B cell (primary cell): ENCODE measurements at regions not wholly inside any gene's neighbourhood (a gene's known extent, or its start where the extent isn't known, plus 50 kb on each side); places are given as distances from the start of the nearest gene placed in this dataset.

ENCODE experiments used
- ATAC-seq: fragments of 200-7000 bp; cut with Tn5 transposase; one replicate; pipeline ENCODE4 v1.10.0; 2021; ENCODE audit warnings: low read depth, mild to moderate bottlenecking, moderate number of reproducible peaks, moderate library complexity
- CTCF ChIA-PET: fragments of 350-600 bp; sonication (Branson Sonifier 250); formaldehyde crosslinking; loops from one replicate; lab custom pipeline; 2021; ENCODE audit warnings: antibody characterized with exemption, inconsistent platforms; lab: Charles Lee
- POLR2A ChIA-PET: fragments of 350-600 bp; sonication (Branson Sonifier 250); formaldehyde crosslinking; loops from one replicate; lab custom pipeline; 2021; ENCODE audit warnings: antibody characterized with exemption; lab: Charles Lee
- DNase-seq: peaks from one replicate; pipeline ENCODE4 v3.0.0; 2013
- H2AFZ ChIP-seq: 2 replicates; pipeline ENCODE4 v1.6.1; 2012; ENCODE audit warnings: mild to moderate bottlenecking, low read depth, low read length; ENCODE audit not compliant: insufficient read depth, poor library complexity, severe bottlenecking
- H3K27ac ChIP-seq, 2 donors: 1 replicate in 1 of 2; 2 replicates in 1 of 2; pipeline ENCODE4 v1.5.1; 2012 to 2013; ENCODE audit warnings: low read length in 2 of 2, mild to moderate bottlenecking in 2 of 2, moderate library complexity in 1 of 2
- H3K27me3 ChIP-seq, 4 experiments: fragments of 200-600 bp in 1 of 4; sonication (generic) in 1 of 4; replicated peaks in 1 of 4; 1 replicate in 2 of 4; 2 replicates in 2 of 4; pipeline versions ENCODE4 v1.6.1 to v1.7.0; 2013 to 2016; ENCODE audit warnings: low read length in 3 of 4, mild to moderate bottlenecking in 2 of 4, mixed read lengths in 1 of 4, moderate library complexity in 1 of 4; ENCODE audit not compliant: insufficient read depth in 4 of 4, control insufficient read depth in 3 of 4; ENCODE audit errors: control extremely low read depth in 1 of 4
- H3K36me3 ChIP-seq, 2 experiments: replicated peaks in 1 of 2; 1 replicate in 1 of 2; 2 replicates in 1 of 2; pipeline versions ENCODE4 v1.6.1 to v1.7.1; 2013; ENCODE audit warnings: low read length in 1 of 2; ENCODE audit not compliant: insufficient read depth in 2 of 2, control insufficient read depth in 1 of 2; ENCODE audit errors: control extremely low read depth in 1 of 2, extremely low read depth in 1 of 2
- H3K4me1 ChIP-seq, 2 donors: fragments of 200-600 bp in 1 of 2; sonication (generic) in 1 of 2; 1 replicate in 1 of 2; 2 replicates in 1 of 2; pipeline versions ENCODE4 v1.5.1 to v1.6.1; 2013 to 2017; ENCODE audit warnings: low read length in 2 of 2; ENCODE audit not compliant: control insufficient read depth in 2 of 2, insufficient read depth in 2 of 2
- H3K4me2 ChIP-seq: replicated peaks from 2 replicates; pipeline ENCODE3; 2012; ENCODE audit warnings: mild to moderate bottlenecking, low read depth, low read length; ENCODE audit not compliant: poor library complexity, severe bottlenecking
- H3K4me3 ChIP-seq, 5 experiments: fragments of 200-600 bp in 1 of 5; sonication (generic) in 1 of 5; 1 replicate in 3 of 5; 2 replicates in 2 of 5; pipeline versions ENCODE4 v1.5.1 to v1.7.0; 2011 to 2016; ENCODE audit warnings: low read length in 4 of 5, mild to moderate bottlenecking in 4 of 5, low read depth in 2 of 5, control low read depth in 1 of 5, moderate library complexity in 1 of 5; ENCODE audit not compliant: insufficient read depth in 1 of 5; ENCODE audit errors: control extremely low read depth in 1 of 5, extremely low read depth in 1 of 5
- H3K79me2 ChIP-seq: fragments of 200-600 bp; sonication (generic); one replicate; pipeline ENCODE4 v1.6.0; 2016; ENCODE audit warnings: low read length; ENCODE audit not compliant: control insufficient read depth, insufficient read depth
- H3K9ac ChIP-seq: fragments of 200-600 bp; sonication (generic); 2 replicates; pipeline ENCODE4 v1.6.1; 2017; ENCODE audit warnings: mild to moderate bottlenecking, low read length, moderate library complexity
- H3K9me3 ChIP-seq, 3 donors: one replicate each; pipeline versions ENCODE4 v1.6.1 to v1.7.1; 2013; ENCODE audit warnings: low read length in 2 of 3; ENCODE audit not compliant: control insufficient read depth in 2 of 3, insufficient read depth in 1 of 3; ENCODE audit errors: control extremely low read depth in 1 of 3
- H4K20me1 ChIP-seq: 2 replicates; pipeline ENCODE4 v1.6.0; 2012; ENCODE audit warnings: mild to moderate bottlenecking, low read length; ENCODE audit not compliant: insufficient read depth, control insufficient read depth, poor library complexity, severe bottlenecking
- H3K27ac Mint-ChIP-seq: one replicate; pipeline ENCODE4 v1.8.0; 2021; ENCODE audit warnings: mixed read lengths
- H3K27me3 Mint-ChIP-seq: one replicate; pipeline ENCODE4 v1.8.0; 2021; ENCODE audit warnings: mixed read lengths
- H3K4me1 Mint-ChIP-seq: one replicate; pipeline ENCODE4 v1.8.0; 2021; ENCODE audit warnings: mixed read lengths
- H3K4me3 Mint-ChIP-seq: one replicate; pipeline ENCODE4 v1.8.0; 2021; ENCODE audit warnings: mixed read lengths
- H3K9me3 Mint-ChIP-seq: one replicate; pipeline ENCODE4 v1.8.0; 2022; ENCODE audit warnings: mixed read lengths; ENCODE audit not compliant: insufficient read depth
- EZH2 ChIP-seq: IDR thresholded peaks from 2 replicates; pipeline ENCODE4 v1.6.1; 2012; ENCODE audit warnings: borderline replicate concordance, low read depth, mild to moderate bottlenecking, moderate library complexity, low read length; ENCODE audit not compliant: insufficient read depth, poor library complexity, severe bottlenecking
- WGBS: methylation state at CpG from one replicate; pipeline ENCODE4 v1.1.5; 2013; ENCODE audit warnings: missing lambda C conversion rate; ENCODE audit not compliant: insufficient coverage; 5-methylcytosine and 5-hydroxymethylcytosine counted together
- intact Hi-C: fragments of 100-400 bp; cut with micrococcal nuclease; formaldehyde crosslinking; loops from one replicate; pipeline ENCODE4 v1.10.0; 2022
- TF ChIP-seq, protein P1 (sequence below): fragments of 200-600 bp; IDR thresholded peaks from one replicate; pipeline ENCODE4 v1.8.0; 2022; ENCODE audit warnings: antibody characterized with exemption, mild to moderate bottlenecking

DNA sequence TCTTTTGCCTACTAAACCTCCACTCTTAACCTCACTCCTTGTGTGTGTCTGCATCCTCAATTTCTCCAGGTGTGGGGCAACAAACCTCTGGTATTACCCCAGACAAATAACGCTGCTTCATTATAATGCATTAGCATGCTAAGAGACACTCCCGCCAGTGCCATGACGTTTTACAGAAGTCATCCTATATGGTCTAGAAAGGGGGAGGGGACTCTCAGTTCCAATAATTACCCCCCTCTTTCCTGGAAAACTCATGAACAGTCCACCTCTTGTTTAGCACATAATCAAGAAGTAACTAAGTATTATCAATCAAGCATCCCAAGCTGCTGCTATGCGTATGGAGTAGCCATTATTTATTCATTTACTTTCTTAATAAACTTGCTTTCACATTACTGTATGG is 364.5 kb downstream of the TYW1 start:
- Histone ChIP-seq H3K9ac (no peak overlapping the region), H3K27me3 (no peaks in the 10 kb centered on the region), H3K36me3 (no peaks in the 10 kb centered on the region), H3K4me3 (no peak overlapping the region), H3K9me3 (peaks cover 0 to 26% (median 7%) of the 10 kb centered on the region in 3 donors), H3K4me2 (no peak overlapping the region), H3K4me1 (no peaks in the 10 kb centered on the region), H3K27ac (no peak overlapping the region), H4K20me1 (no peaks in the 10 kb centered on the region), H3K79me2 (no peaks in the 10 kb centered on the region), H2AFZ (no peak overlapping the region)
- no peak for TF ChIP-seq EZH2
- TF ChIP-seq, protein P1, sequence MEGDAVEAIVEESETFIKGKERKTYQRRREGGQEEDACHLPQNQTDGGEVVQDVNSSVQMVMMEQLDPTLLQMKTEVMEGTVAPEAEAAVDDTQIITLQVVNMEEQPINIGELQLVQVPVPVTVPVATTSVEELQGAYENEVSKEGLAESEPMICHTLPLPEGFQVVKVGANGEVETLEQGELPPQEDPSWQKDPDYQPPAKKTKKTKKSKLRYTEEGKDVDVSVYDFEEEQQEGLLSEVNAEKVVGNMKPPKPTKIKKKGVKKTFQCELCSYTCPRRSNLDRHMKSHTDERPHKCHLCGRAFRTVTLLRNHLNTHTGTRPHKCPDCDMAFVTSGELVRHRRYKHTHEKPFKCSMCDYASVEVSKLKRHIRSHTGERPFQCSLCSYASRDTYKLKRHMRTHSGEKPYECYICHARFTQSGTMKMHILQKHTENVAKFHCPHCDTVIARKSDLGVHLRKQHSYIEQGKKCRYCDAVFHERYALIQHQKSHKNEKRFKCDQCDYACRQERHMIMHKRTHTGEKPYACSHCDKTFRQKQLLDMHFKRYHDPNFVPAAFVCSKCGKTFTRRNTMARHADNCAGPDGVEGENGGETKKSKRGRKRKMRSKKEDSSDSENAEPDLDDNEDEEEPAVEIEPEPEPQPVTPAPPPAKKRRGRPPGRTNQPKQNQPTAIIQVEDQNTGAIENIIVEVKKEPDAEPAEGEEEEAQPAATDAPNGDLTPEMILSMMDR: no peak
- Mint-ChIP-seq H3K27me3 (no peaks in the 10 kb centered on the region), H3K4me3 (no peak overlapping the region), H3K9me3 (peaks cover 2% of the 10 kb centered on the region), H3K4me1 (no peaks in the 10 kb centered on the region), H3K27ac (no peak overlapping the region)
- no CpG with 5 or more reads among the region's 4 CpGs for WGBS
- POLR2A ChIA-PET: no interaction called here
- ATAC-seq: no peak
- intact Hi-C loops: no loop called here
- no peak for DNase-seq
- CTCF ChIA-PET: interaction anchor here (1.2 kb wide), 1 partner anchor 10 kb away, joined by 4 read pairs; no protein-coding TSS in a partner anchor

DNA sequence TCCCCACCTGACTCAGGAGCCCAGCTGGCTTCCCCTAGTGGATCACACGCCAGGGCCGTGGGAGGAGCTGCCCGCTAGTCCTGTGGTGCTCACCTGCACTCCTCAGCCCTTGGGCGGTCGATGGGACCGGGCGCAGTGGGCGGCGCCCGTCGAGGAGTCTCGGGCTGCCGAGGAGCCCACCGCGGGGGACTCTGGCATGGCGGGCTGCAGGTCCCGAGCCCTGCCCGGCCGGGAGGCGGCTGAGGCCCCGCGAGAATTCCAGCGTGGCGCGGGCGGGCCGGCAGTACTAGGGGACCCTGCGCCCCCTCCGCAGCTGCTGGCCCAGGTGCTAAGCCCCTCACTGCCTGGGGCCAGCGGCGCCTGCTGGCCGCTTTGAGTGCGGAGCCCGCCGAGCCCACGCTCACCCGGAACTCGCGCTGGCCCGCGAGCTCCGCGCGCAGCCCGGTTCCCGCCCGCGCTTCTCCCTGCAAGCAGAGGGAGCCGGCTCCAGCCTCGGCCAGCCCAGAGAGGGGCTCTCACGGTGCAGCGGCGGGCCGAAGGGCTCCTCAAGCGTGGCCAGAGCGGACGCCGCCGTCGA is 367.9 kb downstream of the TYW1 start:
- H3K9ac ChIP-seq: no peak overlapping the region
- TF ChIP-seq, protein P1: no peak
- no peak for TF ChIP-seq EZH2
- Mint-ChIP-seq H3K4me1 (no peaks in the 10 kb centered on the region), H3K27ac (no peak overlapping the region), H3K4me3 (no peak overlapping the region), H3K9me3 (no peaks in the 10 kb centered on the region), H3K27me3 (no peaks in the 10 kb centered on the region)
- H3K9me3 ChIP-seq: peaks cover 0 to 10% (median 0%) of the 10 kb centered on the region in 3 donors
- intact Hi-C loops: no loop called here
- CTCF ChIA-PET: no interaction called here
- POLR2A ChIA-PET: no interaction called here
- DNase-seq (no peak), ATAC-seq (no peak)
- no peaks in the 10 kb centered on the region for H3K36me3 ChIP-seq
- no peaks in the 10 kb centered on the region for H3K79me2 ChIP-seq
- H3K4me2 ChIP-seq: no peak overlapping the region
- no peaks in the 10 kb centered on the region for H3K4me1 ChIP-seq
- H2AFZ ChIP-seq: no peak overlapping the region
- 64% methylated on average over 60 of the region's 60 CpGs for WGBS
- no peaks in the 10 kb centered on the region for H3K27me3 ChIP-seq
- no peak overlapping the region for H3K4me3 ChIP-seq
- no peak overlapping the region for H3K27ac ChIP-seq
- no peaks in the 10 kb centered on the region for H4K20me1 ChIP-seq
